B cell (primary cell): ENCODE measurements at regions not wholly inside any gene's neighbourhood (a gene's known extent, or its start where the extent isn't known, plus 50 kb on each side); places are given as distances from the start of the nearest gene placed in this dataset.

ENCODE experiments used
- EZH2 ChIP-seq: IDR thresholded peaks from 2 replicates; pipeline ENCODE4 v1.6.1; 2012; ENCODE audit warnings: borderline replicate concordance, low read depth, mild to moderate bottlenecking, moderate library complexity, low read length; ENCODE audit not compliant: insufficient read depth, poor library complexity, severe bottlenecking
- TF ChIP-seq, protein P1 (sequence below): fragments of 200-600 bp; IDR thresholded peaks from one replicate; pipeline ENCODE4 v1.8.0; 2022; ENCODE audit warnings: antibody characterized with exemption, mild to moderate bottlenecking

GRCh38 chr12:107207931-107208525, 114.7 kb upstream of the CRY1 start:
- TF ChIP-seq, protein P1, sequence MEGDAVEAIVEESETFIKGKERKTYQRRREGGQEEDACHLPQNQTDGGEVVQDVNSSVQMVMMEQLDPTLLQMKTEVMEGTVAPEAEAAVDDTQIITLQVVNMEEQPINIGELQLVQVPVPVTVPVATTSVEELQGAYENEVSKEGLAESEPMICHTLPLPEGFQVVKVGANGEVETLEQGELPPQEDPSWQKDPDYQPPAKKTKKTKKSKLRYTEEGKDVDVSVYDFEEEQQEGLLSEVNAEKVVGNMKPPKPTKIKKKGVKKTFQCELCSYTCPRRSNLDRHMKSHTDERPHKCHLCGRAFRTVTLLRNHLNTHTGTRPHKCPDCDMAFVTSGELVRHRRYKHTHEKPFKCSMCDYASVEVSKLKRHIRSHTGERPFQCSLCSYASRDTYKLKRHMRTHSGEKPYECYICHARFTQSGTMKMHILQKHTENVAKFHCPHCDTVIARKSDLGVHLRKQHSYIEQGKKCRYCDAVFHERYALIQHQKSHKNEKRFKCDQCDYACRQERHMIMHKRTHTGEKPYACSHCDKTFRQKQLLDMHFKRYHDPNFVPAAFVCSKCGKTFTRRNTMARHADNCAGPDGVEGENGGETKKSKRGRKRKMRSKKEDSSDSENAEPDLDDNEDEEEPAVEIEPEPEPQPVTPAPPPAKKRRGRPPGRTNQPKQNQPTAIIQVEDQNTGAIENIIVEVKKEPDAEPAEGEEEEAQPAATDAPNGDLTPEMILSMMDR, result no peak
- TF ChIP-seq EZH2, result no peak
